GM10266 (cell line): ENCODE measurements at regions not wholly inside any gene's neighbourhood (a gene's known extent, or its start where the extent isn't known, plus 50 kb on each side); places are given as distances from the start of the nearest gene placed in this dataset.

ENCODE experiments used
- DNase-seq: peaks from one replicate; pipeline ENCODE4 v3.0.0; 2012; ENCODE audit errors: extremely low spot score
- TF ChIP-seq, protein P1 (sequence below): IDR thresholded peaks from 2 replicates; pipeline ENCODE4 v1.5.1; 2012; ENCODE audit warnings: mild to moderate bottlenecking, low read depth; ENCODE audit not compliant: control insufficient read depth, insufficient read depth; ENCODE audit errors: missing control alignments

DNA sequence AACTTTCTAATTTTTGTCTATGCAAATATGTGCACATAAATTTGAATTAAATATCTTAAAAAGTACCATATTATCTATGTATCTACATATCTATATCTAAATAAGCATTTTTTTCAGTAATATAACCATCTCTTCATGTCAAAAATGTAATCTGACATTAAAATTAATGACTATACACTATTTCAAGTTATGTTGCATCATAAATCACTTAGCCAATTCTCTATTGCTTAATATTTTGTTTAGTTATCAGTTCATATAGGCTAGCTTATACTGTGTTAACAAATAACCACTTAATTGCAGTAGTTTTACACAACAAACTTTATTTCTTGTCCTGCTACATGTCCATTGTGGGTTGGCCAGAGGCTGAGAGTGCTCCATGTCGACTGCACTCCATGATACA lies 360.8 kb downstream of the EPM2A start:
- DNase-seq: no peak
- TF ChIP-seq, protein P1, sequence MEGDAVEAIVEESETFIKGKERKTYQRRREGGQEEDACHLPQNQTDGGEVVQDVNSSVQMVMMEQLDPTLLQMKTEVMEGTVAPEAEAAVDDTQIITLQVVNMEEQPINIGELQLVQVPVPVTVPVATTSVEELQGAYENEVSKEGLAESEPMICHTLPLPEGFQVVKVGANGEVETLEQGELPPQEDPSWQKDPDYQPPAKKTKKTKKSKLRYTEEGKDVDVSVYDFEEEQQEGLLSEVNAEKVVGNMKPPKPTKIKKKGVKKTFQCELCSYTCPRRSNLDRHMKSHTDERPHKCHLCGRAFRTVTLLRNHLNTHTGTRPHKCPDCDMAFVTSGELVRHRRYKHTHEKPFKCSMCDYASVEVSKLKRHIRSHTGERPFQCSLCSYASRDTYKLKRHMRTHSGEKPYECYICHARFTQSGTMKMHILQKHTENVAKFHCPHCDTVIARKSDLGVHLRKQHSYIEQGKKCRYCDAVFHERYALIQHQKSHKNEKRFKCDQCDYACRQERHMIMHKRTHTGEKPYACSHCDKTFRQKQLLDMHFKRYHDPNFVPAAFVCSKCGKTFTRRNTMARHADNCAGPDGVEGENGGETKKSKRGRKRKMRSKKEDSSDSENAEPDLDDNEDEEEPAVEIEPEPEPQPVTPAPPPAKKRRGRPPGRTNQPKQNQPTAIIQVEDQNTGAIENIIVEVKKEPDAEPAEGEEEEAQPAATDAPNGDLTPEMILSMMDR: no peak

DNA sequence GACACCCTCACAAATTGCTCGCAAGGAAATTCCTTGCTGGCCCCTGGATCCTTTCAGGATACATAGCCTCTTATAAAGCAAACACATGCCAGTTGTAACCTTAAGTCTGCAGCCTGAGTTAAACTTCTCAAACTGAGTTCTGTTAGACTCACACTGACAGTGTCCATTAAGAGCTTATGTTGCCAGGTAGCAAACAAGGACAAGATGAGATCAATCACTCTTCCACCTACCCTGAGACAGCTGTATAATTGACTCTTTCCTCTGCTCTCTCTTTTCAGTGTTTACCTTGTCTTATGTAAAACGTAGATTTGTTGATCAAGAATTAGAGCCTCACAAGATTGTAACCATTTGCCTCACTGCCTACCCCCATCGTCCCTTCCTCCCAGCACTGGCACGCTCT lies 359.8 kb downstream of the EPM2A start:
- DNase-seq: no peak
- TF ChIP-seq, protein P1: no peak

DNA sequence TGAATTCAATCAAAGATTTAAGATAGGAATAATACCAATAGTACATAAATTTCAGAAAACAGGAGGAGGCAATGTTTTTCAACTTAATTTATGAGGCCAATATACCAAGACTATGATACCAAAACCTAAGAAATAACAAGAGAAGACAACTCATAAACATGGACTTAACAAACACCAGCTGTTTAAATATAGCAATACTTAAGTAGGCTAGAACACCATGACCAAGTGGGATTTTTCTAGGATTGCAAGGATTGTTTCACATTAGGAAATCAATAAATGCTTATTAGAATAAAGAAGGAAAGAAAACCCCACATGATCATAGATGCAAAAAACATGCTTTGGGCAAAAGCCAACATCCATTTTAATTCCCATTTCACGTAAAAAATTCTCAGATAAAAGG lies 355.1 kb downstream of the EPM2A start:
- DNase-seq: no peak
- TF ChIP-seq, protein P1: no peak

DNA sequence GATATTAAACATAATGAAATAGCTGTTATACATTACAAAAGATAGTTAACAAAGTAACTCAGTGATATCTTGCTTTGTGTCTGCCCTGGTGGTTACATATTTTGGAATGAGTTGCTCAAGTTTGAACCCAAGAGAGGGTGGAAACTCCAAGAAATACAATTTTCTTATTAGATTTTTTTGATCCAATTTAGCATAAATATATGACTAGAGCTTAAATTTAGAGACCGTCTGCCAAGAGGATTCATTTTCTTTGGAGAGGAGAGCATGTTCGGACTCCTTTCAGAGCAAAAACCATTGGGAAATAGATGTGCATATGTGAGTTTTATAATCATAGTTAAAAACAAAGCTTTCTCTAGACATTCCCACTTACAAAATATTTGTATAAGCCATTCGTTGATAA lies 353.4 kb downstream of the EPM2A start:
- no peak for DNase-seq
- TF ChIP-seq, protein P1: no peak

DNA sequence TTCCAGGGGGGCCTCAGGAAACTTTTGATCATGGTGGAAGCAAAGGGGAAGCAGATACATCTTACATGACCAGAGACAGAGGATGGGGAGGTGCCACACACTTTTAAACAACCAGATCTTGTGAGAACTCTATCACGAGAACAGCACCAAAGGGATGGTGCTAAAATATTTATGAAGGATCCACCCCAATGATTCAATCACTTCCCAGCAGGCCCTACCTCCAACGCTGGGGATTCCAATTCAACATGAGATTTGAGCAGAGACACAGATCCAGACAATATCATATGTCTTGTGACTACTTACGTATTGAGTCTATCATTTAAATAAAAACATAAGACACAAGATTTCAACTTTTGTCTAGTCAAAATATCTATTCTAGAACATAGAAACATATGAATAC lies 351.9 kb downstream of the EPM2A start:
- TF ChIP-seq, protein P1: no peak
- no peak for DNase-seq

DNA sequence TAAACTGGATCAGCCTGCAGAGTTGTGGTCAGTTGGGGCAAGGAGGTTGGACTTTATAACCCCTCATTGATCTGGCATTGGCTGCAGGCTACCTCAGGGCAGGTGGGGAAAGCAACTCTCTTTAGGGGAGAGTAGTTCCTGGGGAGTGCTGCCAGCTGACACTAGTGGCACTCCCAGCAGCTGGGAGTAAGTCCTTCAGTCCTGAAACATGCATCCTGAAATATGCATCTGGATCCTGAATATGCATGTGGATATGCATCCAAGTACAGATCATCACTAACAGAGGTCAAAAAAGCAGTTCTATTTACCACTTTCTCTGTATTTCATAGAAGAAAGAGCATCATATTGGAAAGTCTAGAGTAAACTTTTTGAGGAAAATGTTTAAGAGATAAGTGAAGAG lies 350.8 kb downstream of the EPM2A start:
- no peak for DNase-seq
- TF ChIP-seq, protein P1: no peak

DNA sequence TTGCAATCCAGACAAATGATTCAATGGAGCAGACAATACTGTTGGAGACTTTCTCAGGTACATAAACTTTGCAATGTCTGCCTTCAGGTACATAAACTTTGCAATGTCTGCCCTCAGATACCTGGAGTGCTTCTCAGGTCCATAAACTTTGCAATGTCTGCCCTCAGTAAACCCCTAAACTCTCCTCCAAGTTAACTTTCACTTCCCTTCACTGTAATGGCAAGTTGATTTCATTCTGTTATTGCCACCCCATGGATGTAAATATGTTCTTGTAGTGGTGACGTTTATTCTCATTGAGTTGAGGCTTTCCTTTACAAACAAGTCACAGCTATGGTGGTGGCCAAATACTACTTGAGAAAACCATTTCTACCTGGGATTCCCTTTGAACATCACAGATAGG lies 338.8 kb downstream of the EPM2A start:
- DNase-seq: no peak
- TF ChIP-seq, protein P1: no peak

DNA sequence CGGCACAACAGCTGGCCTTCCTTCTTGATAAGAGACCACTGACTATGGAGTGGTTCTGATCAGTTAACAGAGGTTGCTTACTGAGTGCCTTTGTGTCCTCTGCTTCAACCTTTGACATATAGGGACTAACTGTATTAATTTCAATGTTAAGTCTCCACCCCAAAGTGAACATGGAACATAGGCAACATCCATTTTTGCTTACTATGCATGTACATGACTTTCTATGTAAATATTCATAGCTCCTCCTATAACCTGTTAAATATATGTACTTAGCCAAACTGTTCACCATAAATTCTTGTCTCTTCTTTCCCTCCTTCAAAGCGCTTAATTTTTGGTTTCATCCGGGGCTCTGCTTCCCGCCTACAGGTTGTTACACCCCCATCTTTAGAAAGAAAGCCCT lies 334.8 kb downstream of the EPM2A start:
- TF ChIP-seq, protein P1: no peak
- no peak for DNase-seq
